Hepatocyte (in vitro differentiated cells): ENCODE measurements at regions not wholly inside any gene's neighbourhood (a gene's known extent, or its start where the extent isn't known, plus 50 kb on each side); places are given as distances from the start of the nearest gene placed in this dataset.

Experiments used
- EZH2 ChIP-seq: fragments of 200-600 bp; sonication (generic); IDR thresholded peaks from 2 replicates; pipeline ENCODE4 v1.6.1; 2016; ENCODE audit warnings: antibody characterized with exemption, mild to moderate bottlenecking, borderline replicate concordance
- TF ChIP-seq, protein P1 (sequence below): fragments of 200-600 bp; sonication (generic); IDR thresholded peaks from 2 replicates; pipeline ENCODE4 v1.5.1; 2016; ENCODE audit warnings: antibody characterized with exemption, mild to moderate bottlenecking; ENCODE audit not compliant: poor library complexity

DNA sequence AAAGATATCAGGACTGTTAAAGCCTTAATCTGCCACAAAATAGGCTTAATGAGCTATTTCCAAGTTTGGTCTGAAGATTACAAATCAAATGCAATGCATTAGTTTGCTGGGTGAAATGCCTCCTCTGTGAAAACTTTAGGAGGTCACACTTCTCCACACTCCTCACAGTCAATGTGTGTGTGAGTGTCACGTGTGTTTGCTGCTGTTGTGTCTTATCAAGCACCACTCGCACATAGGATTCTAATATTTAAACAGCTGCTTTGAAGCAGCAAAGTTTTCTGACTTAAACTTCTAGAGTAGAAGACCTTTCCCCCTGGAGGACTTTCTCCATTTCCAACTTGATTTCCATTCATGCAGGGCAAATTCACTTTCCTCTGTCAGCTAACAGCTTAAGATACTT lies 203.2 kb upstream of the PEX5L start:
- TF ChIP-seq, protein P1, sequence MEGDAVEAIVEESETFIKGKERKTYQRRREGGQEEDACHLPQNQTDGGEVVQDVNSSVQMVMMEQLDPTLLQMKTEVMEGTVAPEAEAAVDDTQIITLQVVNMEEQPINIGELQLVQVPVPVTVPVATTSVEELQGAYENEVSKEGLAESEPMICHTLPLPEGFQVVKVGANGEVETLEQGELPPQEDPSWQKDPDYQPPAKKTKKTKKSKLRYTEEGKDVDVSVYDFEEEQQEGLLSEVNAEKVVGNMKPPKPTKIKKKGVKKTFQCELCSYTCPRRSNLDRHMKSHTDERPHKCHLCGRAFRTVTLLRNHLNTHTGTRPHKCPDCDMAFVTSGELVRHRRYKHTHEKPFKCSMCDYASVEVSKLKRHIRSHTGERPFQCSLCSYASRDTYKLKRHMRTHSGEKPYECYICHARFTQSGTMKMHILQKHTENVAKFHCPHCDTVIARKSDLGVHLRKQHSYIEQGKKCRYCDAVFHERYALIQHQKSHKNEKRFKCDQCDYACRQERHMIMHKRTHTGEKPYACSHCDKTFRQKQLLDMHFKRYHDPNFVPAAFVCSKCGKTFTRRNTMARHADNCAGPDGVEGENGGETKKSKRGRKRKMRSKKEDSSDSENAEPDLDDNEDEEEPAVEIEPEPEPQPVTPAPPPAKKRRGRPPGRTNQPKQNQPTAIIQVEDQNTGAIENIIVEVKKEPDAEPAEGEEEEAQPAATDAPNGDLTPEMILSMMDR, result no peak
- no peak for TF ChIP-seq EZH2
